ENCODE measurements at regions not wholly inside any gene's neighbourhood (a gene's known extent, or its start where the extent isn't known, plus 50 kb on each side); places are given as distances from the start of the nearest gene placed in this dataset.
A peak's percentile ranks its signal among the peaks of the same experiment; 100 is the strongest.

GRCh38 chr10:78614267-78614666, 454.5 kb upstream of the ZMIZ1 start:
- Histone ChIP-seq H3K27me3 (ENCODE audit: control insufficient read depth in 3 of 3, insufficient read depth in 3 of 3, low read length in 2 of 3) (no peaks in the 10 kb centered on the region), H3K4me3 (no peak overlapping the region), H3K9me3 (ENCODE audit: control insufficient read depth in 4 of 4, insufficient read depth in 3 of 4, low read length in 3 of 4) (peaks cover 0 to 5% (median 0%) of the 10 kb centered on the region in 4 donors), H3K36me3 (ENCODE audit: control insufficient read depth in 4 of 4, insufficient read depth in 4 of 4, low read length in 4 of 4) (no peaks in the 10 kb centered on the region), H3K9ac (ENCODE audit: insufficient read depth in 1 of 2, low read length in 2 of 2) (no peak overlapping the region), H3K27ac (ENCODE audit: low read depth in 1 of 2, low read length in 1 of 2) (no peak overlapping the region), H3K4me1 (ENCODE audit: control insufficient read depth in 5 of 5, insufficient read depth in 5 of 5, low read length in 5 of 5) (peaks cover 0 to 5% (median 0%) of the 10 kb centered on the region in 5 donors)
- ATAC-seq (ENCODE audit: insufficient read depth, low FRiP score) (no peak), DNase-seq (peak in 1 of 3 donors; percentile 13)
- no peak for TF ChIP-seq CTCF (IDR thresholded peaks at IDR 0.05; ENCODE audit: control extremely low read depth, extremely low read depth)
- WGBS, 2 donors = 84 to 87% methylated on average over 4 of the region's 4 CpGs

- Histone ChIP-seq H3K4me3 (no peak overlapping the region), H3K27me3 (ENCODE audit: control insufficient read depth in 3 of 3, insufficient read depth in 3 of 3, low read length in 2 of 3) (no peaks in the 10 kb centered on the region), H3K9me3 (ENCODE audit: control insufficient read depth in 4 of 4, insufficient read depth in 3 of 4, low read length in 3 of 4) (peaks cover 0 to 5% (median 0%) of the 10 kb centered on the region in 4 donors), H3K36me3 (ENCODE audit: control insufficient read depth in 4 of 4, insufficient read depth in 4 of 4, low read length in 4 of 4) (no peaks in the 10 kb centered on the region), H3K9ac (ENCODE audit: insufficient read depth in 1 of 2, low read length in 2 of 2) (no peak overlapping the region), H3K27ac (ENCODE audit: low read depth in 1 of 2, low read length in 1 of 2) (no peak overlapping the region), H3K4me1 (ENCODE audit: control insufficient read depth in 5 of 5, insufficient read depth in 5 of 5, low read length in 5 of 5) (peaks cover 0 to 7% (median 0%) of the 10 kb centered on the region in 5 donors)
- WGBS, 2 donors = 95 to 97% methylated on average over 3 of the region's 3 CpGs
- DNase-seq = no peak
- no peak for ATAC-seq (ENCODE audit: insufficient read depth, low FRiP score)
- no peak for TF ChIP-seq CTCF (IDR thresholded peaks at IDR 0.05; ENCODE audit: control extremely low read depth, extremely low read depth)
These were observed 454.0 kb upstream of the ZMIZ1 start for GRCh38 chr10:78614744-78615143.

GRCh38 chr10:78616125-78616695, 452.6 kb upstream of the ZMIZ1 start:
- DNase-seq (no peak), ATAC-seq (ENCODE audit: insufficient read depth, low FRiP score) (no peak)
- Histone ChIP-seq H3K36me3 (ENCODE audit: control insufficient read depth in 4 of 4, insufficient read depth in 4 of 4, low read length in 4 of 4) (no peaks in the 10 kb centered on the region), H3K27ac (ENCODE audit: low read depth in 1 of 2, low read length in 1 of 2) (no peak overlapping the region), H3K9ac (ENCODE audit: insufficient read depth in 1 of 2, low read length in 2 of 2) (no peak overlapping the region), H3K4me3 (no peak overlapping the region), H3K4me1 (ENCODE audit: control insufficient read depth in 5 of 5, insufficient read depth in 5 of 5, low read length in 5 of 5) (peaks cover 0 to 10% (median 0%) of the 10 kb centered on the region in 5 donors), H3K9me3 (ENCODE audit: control insufficient read depth in 4 of 4, insufficient read depth in 3 of 4, low read length in 3 of 4) (peaks cover 0 to 5% (median 0%) of the 10 kb centered on the region in 4 donors), H3K27me3 (ENCODE audit: control insufficient read depth in 3 of 3, insufficient read depth in 3 of 3, low read length in 2 of 3) (no peaks in the 10 kb centered on the region)
- WGBS, 2 donors = 50 to 63% methylated on average over 4 of the region's 4 CpGs
- TF ChIP-seq CTCF (IDR thresholded peaks at IDR 0.05; ENCODE audit: control extremely low read depth, extremely low read depth) = no peak

- TF ChIP-seq CTCF (IDR thresholded peaks at IDR 0.05; ENCODE audit: control extremely low read depth, extremely low read depth) = no peak
- no peaks in the 10 kb centered on the region for H3K36me3 ChIP-seq (ENCODE audit: control insufficient read depth in 4 of 4, insufficient read depth in 4 of 4, low read length in 4 of 4)
- H3K27me3 ChIP-seq (ENCODE audit: control insufficient read depth in 3 of 3, insufficient read depth in 3 of 3, low read length in 2 of 3) = no peaks in the 10 kb centered on the region
- DNase-seq (no peak), ATAC-seq (ENCODE audit: insufficient read depth, low FRiP score) (no peak)
- WGBS, 2 donors = 96% methylated on average over 3 of the region's 3 CpGs
- peaks cover 0 to 19% (median 0%) of the 10 kb centered on the region in 5 donors for H3K4me1 ChIP-seq (ENCODE audit: control insufficient read depth in 5 of 5, insufficient read depth in 5 of 5, low read length in 5 of 5)
- H3K4me3 ChIP-seq = no peak overlapping the region
- peaks cover 0 to 4% (median 0%) of the 10 kb centered on the region in 4 donors for H3K9me3 ChIP-seq (ENCODE audit: control insufficient read depth in 4 of 4, insufficient read depth in 3 of 4, low read length in 3 of 4)
- H3K27ac ChIP-seq (ENCODE audit: low read depth in 1 of 2, low read length in 1 of 2) = no peak overlapping the region
- H3K9ac ChIP-seq (ENCODE audit: insufficient read depth in 1 of 2, low read length in 2 of 2) = no peak overlapping the region
These were observed 451.7 kb upstream of the ZMIZ1 start for GRCh38 chr10:78617115-78617514.

All from lung (tissue), 11 donors.